Naive thymus-derived CD8-positive, alpha-beta T cell (primary cell): ENCODE measurements at regions not wholly inside any gene's neighbourhood (a gene's known extent, or its start where the extent isn't known, plus 50 kb on each side); places are given as distances from the start of the nearest gene placed in this dataset.
"Not testable (repeated sequence)": the region's sequence is repeated elsewhere in the genome, so short reads cannot be mapped to it uniquely, and the experiment has no call there.

Experiments used
- ATAC-seq, 2 donors: fragments of 150-1000 bp; cut with Tn5 transposase in 1 of 2; sonication (Bioruptor Pico), chemical (Tn5 transposase) in 1 of 2; 1 replicate in 1 of 2; 2 replicates in 1 of 2; pipeline ENCODE4 v1.10.0; 2021; ENCODE audit warnings: mild to moderate bottlenecking in 2 of 2, moderate library complexity in 2 of 2
- POLR2A ChIA-PET: fragments of 350-600 bp; sonication (Branson Sonifier 250); formaldehyde crosslinking; loops from one replicate; lab custom pipeline; 2021; ENCODE audit warnings: antibody characterized with exemption; lab: Charles Lee
- DNase-seq, 10 donors: peaks; one replicate each; pipeline versions ENCODE4 v3.0.0 to v3.0.0-alpha.2; 2020 to 2022
- H3K27ac Mint-ChIP-seq, 10 donors: one replicate each; pipeline ENCODE4 v1.8.0; 2020 to 2022; ENCODE audit warnings: mild to moderate bottlenecking in 10 of 10, mixed read lengths in 10 of 10, moderate library complexity in 4 of 10, inconsistent platforms in 1 of 10
- H3K27me3 Mint-ChIP-seq, 5 donors: one replicate each; pipeline ENCODE4 v1.8.0; 2021 to 2022; ENCODE audit warnings: mixed read lengths in 5 of 5
- H3K36me3 Mint-ChIP-seq, 3 donors: one replicate each; pipeline ENCODE4 v1.8.0; 2020 to 2022; ENCODE audit warnings: mixed read lengths in 3 of 3, mild to moderate bottlenecking in 2 of 3, inconsistent platforms in 1 of 3
- H3K4me1 Mint-ChIP-seq, 4 donors: one replicate each; pipeline ENCODE4 v1.8.0; 2021 to 2022; ENCODE audit warnings: mixed read lengths in 4 of 4
- H3K4me3 Mint-ChIP-seq, 10 donors: one replicate each; pipeline ENCODE4 v1.8.0; 2020 to 2022; ENCODE audit warnings: mild to moderate bottlenecking in 10 of 10, mixed read lengths in 10 of 10, moderate library complexity in 6 of 10, inconsistent platforms in 1 of 10
- H3K9me3 Mint-ChIP-seq, 9 donors: one replicate each; pipeline ENCODE4 v1.8.0; 2020 to 2022; ENCODE audit warnings: mixed read lengths in 9 of 9, mild to moderate bottlenecking in 3 of 9, inconsistent platforms in 1 of 9, moderate library complexity in 1 of 9

GRCh38 chr5:121479337-121479736 lies 372.3 kb upstream of the FTMT start:
- Mint-ChIP-seq H3K27ac (no peak overlapping the region), H3K9me3 (peaks cover 0 to 5% (median 0%) of the 10 kb centered on the region in 9 donors)

DNA sequence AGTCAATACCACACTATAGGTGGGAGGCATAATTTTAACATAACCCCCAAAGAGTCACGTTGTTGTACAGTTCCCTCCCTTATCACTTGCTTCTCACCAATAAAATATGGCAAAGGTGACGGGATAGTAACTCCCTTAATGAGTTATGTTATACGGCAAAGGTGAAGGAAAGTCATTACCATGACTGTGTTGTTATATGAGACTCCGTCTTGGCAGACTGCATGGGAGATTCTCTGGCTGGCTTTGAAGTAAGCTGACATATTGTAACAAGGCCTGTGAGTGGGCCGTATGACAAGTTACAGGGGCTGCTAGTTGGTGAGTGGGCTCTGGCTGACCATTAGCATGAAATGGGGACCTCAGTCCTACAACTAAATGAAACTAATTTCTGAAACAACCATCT lies 366.4 kb upstream of the FTMT start:
- Mint-ChIP-seq H3K4me3 (no peak overlapping the region), H3K36me3 (no peaks in the 10 kb centered on the region), H3K9me3 (peaks cover 0 to 4% (median 0%) of the 10 kb centered on the region in 9 donors), H3K4me1 (no peaks in the 10 kb centered on the region), H3K27me3 (no peaks in the 10 kb centered on the region), H3K27ac (no peak overlapping the region)
- DNase-seq (no peak), ATAC-seq (no peak)
- POLR2A ChIA-PET = no interaction called here

More at GRCh38 chr5:121479337-121479736, 372.3 kb upstream of the FTMT start:
- no peak for ATAC-seq
- H3K4me3 Mint-ChIP-seq = no peak overlapping the region
- H3K4me1 Mint-ChIP-seq = no peaks in the 10 kb centered on the region
- POLR2A ChIA-PET = no interaction called here
- no peaks in the 10 kb centered on the region for H3K27me3 Mint-ChIP-seq
- no peak for DNase-seq
- H3K36me3 Mint-ChIP-seq = no peaks in the 10 kb centered on the region

- H3K9me3 Mint-ChIP-seq, POLR2A ChIA-PET, ATAC-seq: not testable (repeated sequence)
These were observed 365.7 kb upstream of the FTMT start for GRCh38 chr5:121485999-121486398.

DNA sequence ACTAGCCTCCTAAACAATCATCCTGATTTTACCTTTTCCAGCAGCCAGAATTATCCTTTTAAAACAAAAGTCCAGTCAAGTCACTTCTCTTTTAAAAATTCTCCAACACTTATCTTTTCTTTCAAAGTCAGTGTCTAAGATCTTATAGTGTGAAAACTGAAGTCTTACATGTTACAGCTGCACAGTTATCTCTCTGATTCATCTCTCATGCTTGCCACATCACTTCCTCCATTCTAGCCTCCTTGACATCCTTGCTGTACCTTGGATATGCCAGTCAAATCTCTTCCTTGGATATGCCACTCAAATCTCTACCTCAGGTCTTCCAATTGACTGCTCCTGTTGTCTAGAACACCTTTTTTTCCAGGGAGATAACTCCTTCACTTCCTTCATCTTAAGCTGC lies 361.7 kb upstream of the FTMT start:
- ATAC-seq = no peak
- POLR2A ChIA-PET = no interaction called here
- DNase-seq = no peak
- Mint-ChIP-seq H3K27ac (no peak overlapping the region), H3K9me3 (peaks cover 0 to 4% (median 0%) of the 10 kb centered on the region in 9 donors), H3K36me3 (no peaks in the 10 kb centered on the region), H3K27me3 (no peaks in the 10 kb centered on the region), H3K4me3 (no peak overlapping the region), H3K4me1 (no peaks in the 10 kb centered on the region)

More at GRCh38 chr5:121485999-121486398, 365.7 kb upstream of the FTMT start:
- not testable (repeated sequence) for H3K4me1 Mint-ChIP-seq, DNase-seq, H3K27ac Mint-ChIP-seq, H3K4me3 Mint-ChIP-seq, H3K27me3 Mint-ChIP-seq, H3K36me3 Mint-ChIP-seq

DNA sequence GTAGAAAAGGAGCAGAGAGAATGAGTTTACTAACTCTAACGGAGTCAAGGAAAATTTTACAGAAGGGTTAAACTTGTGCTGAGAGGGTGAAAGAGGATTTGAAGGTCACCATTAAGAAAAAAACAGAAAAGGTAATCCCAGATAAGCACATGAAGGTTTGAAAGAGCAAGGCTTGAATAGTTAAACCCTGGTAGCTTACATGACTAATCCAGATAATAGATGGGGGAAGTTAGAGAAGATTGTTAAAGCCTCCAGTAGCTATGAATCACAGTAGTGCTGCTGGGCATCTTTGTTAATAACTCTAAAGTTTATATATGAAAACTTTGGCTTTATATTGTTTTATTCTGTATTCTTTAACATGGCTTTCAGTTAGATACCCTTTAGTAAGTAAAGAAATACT lies 354.5 kb upstream of the FTMT start:
- Mint-ChIP-seq H3K27me3 (no peaks in the 10 kb centered on the region), H3K4me3 (no peak overlapping the region)

DNA sequence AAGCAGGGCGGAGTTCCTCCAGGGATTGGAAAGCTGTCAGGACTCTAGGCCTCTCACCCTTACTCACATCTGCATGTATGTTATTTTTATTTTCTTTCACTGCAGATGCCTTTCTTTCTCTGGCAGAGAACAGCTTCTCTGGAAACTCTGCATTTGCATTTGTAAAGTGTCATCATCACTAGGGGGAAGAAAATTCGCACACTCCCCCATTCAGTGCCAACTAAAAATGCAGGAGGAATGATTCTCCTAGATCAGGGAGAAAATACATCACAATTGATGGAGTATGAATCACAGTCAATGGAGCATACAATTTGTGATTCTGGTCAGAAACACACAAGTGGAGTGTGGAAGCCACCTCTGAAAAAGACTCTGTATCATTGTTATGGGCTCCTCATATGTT lies 351.4 kb upstream of the FTMT start:
- ATAC-seq = no peak
- Mint-ChIP-seq H3K4me1 (no peaks in the 10 kb centered on the region), H3K27ac (no peak overlapping the region), H3K36me3 (no peaks in the 10 kb centered on the region), H3K4me3 (no peak overlapping the region), H3K27me3 (no peaks in the 10 kb centered on the region), H3K9me3 (peaks cover 0 to 3% (median 0%) of the 10 kb centered on the region in 9 donors)
- POLR2A ChIA-PET = no interaction called here
- DNase-seq = no peak

More for the DNA sequence above, 354.5 kb upstream of the FTMT start:
- POLR2A ChIA-PET = no interaction called here
- DNase-seq = no peak
- Mint-ChIP-seq H3K27ac (no peak overlapping the region), H3K36me3 (no peaks in the 10 kb centered on the region), H3K9me3 (peaks cover 0 to 2% (median 0%) of the 10 kb centered on the region in 9 donors), H3K4me1 (no peaks in the 10 kb centered on the region)
- ATAC-seq = no peak

DNA sequence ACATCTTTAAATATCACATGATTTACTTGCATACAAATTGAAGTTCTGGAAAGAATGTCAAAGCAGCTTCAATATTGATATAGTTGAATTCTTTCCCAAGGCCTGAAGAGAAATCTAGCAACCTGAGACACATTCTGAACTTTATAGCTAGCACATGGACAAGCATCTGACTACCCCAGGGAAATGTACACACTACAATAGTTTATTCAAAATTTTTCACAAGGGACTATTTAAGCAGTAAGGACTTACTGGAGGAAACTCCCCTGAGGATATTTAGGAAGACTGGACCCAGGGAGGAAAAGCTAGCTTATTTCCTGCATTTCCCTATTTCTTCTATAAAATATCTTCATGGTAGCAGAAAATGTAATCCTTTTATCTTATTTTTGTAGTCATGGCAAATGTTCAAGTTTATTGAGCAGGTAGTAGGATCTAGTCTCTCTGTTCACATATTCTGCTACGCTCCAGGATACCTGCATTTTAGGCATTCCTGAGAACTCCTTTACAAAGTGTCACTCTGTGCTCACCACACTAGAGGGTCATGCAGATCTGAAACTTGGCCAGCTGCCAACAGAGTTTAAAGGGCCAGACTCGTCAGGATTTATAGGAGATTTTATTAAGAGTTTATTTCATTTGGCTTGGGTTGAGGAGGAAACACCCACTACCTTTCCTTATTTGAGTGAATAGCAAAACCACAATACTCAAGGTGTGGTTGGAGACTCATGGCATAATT lies 348.4 kb upstream of the FTMT start:
- H3K27me3 Mint-ChIP-seq = no peaks in the 10 kb centered on the region

GRCh38 chr5:121516997-121517396 lies 334.7 kb upstream of the FTMT start:
- Mint-ChIP-seq H3K27me3 (no peaks in the 10 kb centered on the region), H3K4me1 (peaks cover 0 to 2% (median 0%) of the 10 kb centered on the region in 4 donors), H3K27ac (no peak overlapping the region), H3K9me3 (peaks cover 0 to 18% (median 7%) of the 10 kb centered on the region in 9 donors), H3K4me3 (no peak overlapping the region), H3K36me3 (no peaks in the 10 kb centered on the region)
- ATAC-seq (no peak), DNase-seq (no peak)
- POLR2A ChIA-PET = no interaction called here

More for the DNA sequence above, 348.4 kb upstream of the FTMT start:
- POLR2A ChIA-PET = no interaction called here
- Mint-ChIP-seq H3K4me1 (no peaks in the 10 kb centered on the region), H3K36me3 (no peaks in the 10 kb centered on the region), H3K9me3 (peaks cover 0 to 5% (median 0%) of the 10 kb centered on the region in 9 donors), H3K27ac (no peak overlapping the region), H3K4me3 (no peak overlapping the region)
- no peak for DNase-seq
- ATAC-seq = no peak

DNA sequence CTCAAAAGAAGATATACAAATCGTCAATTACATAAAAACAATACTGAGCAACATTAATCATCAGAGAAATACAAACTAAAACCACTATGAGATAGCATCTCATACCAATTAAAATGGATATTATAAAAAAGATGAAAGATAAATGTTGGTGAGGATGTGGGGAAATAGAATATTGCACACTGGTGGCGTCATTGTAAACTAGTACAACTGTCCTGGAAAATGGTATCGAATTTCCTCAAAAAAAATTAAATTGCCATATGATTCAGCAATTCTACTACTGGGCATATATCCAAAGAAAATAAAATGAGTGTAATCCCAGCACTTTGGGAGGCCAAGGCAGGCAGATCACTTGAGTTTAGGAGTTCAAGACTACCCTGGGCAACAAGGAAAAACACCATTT lies 326.0 kb upstream of the FTMT start:
- Mint-ChIP-seq H3K9me3 (peaks cover 0 to 28% (median 4%) of the 10 kb centered on the region in 9 donors), H3K4me1 (no peaks in the 10 kb centered on the region), H3K27ac (no peak overlapping the region), H3K27me3 (no peaks in the 10 kb centered on the region), H3K36me3 (no peaks in the 10 kb centered on the region), H3K4me3 (no peak overlapping the region)
- no peak for DNase-seq
- ATAC-seq = no peak
- POLR2A ChIA-PET = no interaction called here

DNA sequence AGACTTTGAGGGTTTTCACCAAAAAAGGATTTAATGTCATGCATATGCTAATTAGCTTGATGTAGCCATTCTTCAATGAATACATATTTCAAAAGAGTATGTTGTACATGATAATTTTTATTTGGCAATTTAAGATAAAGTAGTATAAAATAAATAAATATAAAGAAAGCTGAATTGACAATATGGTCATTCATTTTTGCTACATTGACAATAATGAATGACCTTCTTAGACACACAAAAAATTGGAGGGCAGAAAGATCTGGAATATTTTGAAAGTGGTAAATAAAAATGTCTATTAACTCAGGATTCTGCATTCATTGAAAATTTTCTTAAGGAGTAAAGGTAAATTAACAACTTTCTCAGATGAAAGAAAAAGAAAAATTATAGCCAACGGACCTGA lies 324.8 kb upstream of the FTMT start:
- Mint-ChIP-seq H3K4me3 (no peak overlapping the region), H3K36me3 (no peaks in the 10 kb centered on the region), H3K9me3 (peaks cover 0 to 26% (median 3%) of the 10 kb centered on the region in 9 donors), H3K4me1 (no peaks in the 10 kb centered on the region), H3K27ac (no peak overlapping the region), H3K27me3 (no peaks in the 10 kb centered on the region)
- POLR2A ChIA-PET = no interaction called here
- DNase-seq (no peak), ATAC-seq (no peak)

DNA sequence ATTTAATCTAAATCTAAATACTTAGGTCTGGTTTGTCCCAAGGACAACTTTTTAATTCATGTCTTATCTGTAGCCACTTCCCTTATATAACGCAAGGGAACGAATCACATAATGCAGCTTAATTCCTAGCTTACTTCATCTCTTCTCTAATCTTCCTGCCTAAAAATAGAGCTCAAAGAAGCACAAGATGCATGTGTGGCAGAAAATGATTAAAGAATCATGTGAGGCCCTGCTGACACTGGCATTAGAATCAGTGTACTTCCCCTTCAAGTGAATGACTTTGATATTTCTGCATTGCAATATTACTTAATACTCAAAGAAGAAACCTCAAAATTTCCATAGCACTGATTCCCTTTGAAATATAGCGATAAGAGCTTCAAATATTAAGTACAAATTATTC lies 317.9 kb upstream of the FTMT start:
- peaks cover 0 to 20% (median 4%) of the 10 kb centered on the region in 9 donors for H3K9me3 Mint-ChIP-seq
- H3K27me3 Mint-ChIP-seq = no peaks in the 10 kb centered on the region
- H3K4me1 Mint-ChIP-seq = no peaks in the 10 kb centered on the region
- ATAC-seq (no peak), DNase-seq (no peak)
- no peak overlapping the region for H3K27ac Mint-ChIP-seq
- POLR2A ChIA-PET = no interaction called here
- H3K36me3 Mint-ChIP-seq = no peaks in the 10 kb centered on the region
- no peak overlapping the region for H3K4me3 Mint-ChIP-seq

DNA sequence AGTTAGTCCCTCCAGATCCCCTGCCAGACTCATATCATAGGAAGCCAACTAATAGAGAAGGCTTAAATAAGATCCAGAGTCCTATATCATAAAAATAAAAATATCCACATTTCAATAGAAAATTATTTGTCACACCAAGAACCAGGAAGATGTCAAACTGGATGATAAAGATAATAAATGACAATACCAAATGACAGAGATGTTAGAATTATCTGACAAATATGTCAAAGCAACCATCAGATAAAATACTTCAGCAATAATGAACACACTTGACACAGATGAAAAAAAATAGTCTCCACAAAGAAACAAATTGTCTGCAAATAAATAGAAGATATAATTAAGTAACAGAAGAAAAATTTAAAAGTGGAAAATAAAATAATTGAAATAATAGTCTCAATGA lies 300.7 kb upstream of the FTMT start:
- H3K9me3 Mint-ChIP-seq = peaks cover 0 to 31% (median 3%) of the 10 kb centered on the region in 9 donors
- DNase-seq (no peak), ATAC-seq (no peak)
- H3K36me3 Mint-ChIP-seq = no peaks in the 10 kb centered on the region
- no peaks in the 10 kb centered on the region for H3K4me1 Mint-ChIP-seq
- POLR2A ChIA-PET = no interaction called here
- H3K4me3 Mint-ChIP-seq = no peak overlapping the region
- no peaks in the 10 kb centered on the region for H3K27me3 Mint-ChIP-seq
- H3K27ac Mint-ChIP-seq = no peak overlapping the region

DNA sequence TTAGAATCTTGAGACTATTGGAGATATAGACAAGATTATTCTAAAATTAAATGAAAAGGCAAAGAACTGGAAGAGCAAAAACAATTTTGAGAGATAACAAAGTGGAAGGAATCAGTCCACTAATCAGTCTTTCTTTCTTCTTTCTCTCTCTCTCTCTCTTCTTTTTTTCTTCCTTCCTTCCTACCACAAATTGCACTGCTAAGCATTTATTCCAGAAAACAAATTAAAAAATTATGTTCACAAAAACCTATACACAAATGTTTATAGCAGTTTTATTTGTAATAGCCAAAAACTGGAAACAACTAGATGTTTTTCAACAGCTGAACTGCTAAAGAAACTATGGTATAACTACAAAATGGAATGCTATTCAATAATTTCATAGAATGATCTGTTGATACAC lies 291.9 kb upstream of the FTMT start:
- no peak for DNase-seq
- peaks cover 1 to 19% (median 5%) of the 10 kb centered on the region in 9 donors for H3K9me3 Mint-ChIP-seq
- POLR2A ChIA-PET = no interaction called here

DNA sequence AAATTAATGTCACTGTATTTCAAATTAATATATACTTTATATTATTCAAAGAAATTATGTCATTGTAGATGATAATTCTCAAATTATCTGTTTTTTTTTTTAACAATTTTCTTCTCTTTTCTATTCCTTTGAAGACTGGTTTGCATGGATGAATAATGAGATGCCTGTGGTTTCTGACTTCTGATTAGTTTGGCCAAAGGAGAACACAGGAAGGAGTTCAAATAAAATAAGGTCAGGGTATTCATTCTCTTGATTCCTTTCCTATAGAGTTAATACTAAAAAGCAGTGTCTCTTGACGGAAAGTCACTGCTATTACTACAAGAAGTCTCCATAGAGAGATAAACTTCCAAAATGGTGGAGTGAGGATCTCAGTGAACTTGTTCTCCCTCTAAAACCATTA lies 279.6 kb upstream of the FTMT start:
- H3K4me1 Mint-ChIP-seq = no peaks in the 10 kb centered on the region
- no peak overlapping the region for H3K27ac Mint-ChIP-seq
- H3K4me3 Mint-ChIP-seq = no peak overlapping the region
- POLR2A ChIA-PET = no interaction called here
- no peaks in the 10 kb centered on the region for H3K36me3 Mint-ChIP-seq
- no peaks in the 10 kb centered on the region for H3K27me3 Mint-ChIP-seq
- H3K9me3 Mint-ChIP-seq = peaks cover 0 to 14% (median 2%) of the 10 kb centered on the region in 9 donors
- DNase-seq = no peak
- ATAC-seq = no peak

More for the DNA sequence above, 291.9 kb upstream of the FTMT start:
- Mint-ChIP-seq H3K36me3 (no peaks in the 10 kb centered on the region), H3K27me3 (no peaks in the 10 kb centered on the region), H3K27ac (no peak overlapping the region), H3K4me3 (no peak overlapping the region), H3K4me1 (no peaks in the 10 kb centered on the region)
- no peak for ATAC-seq
